Smooth muscle cell (in vitro differentiated cells): ENCODE measurements at regions not wholly inside any gene's neighbourhood (a gene's known extent, or its start where the extent isn't known, plus 50 kb on each side); places are given as distances from the start of the nearest gene placed in this dataset.

Experiments used
- DNase-seq: peaks from one replicate; lab custom pipeline; 2025; ENCODE audit not compliant: unreplicated experiment; lab: John Stamatoyannopoulos, UW
- H2AFZ ChIP-seq: fragments of 200-600 bp; sonication (generic); 2 replicates; pipeline ENCODE4 v1.6.0; 2016; ENCODE audit warnings: antibody characterized with exemption, low read depth, mild to moderate bottlenecking
- H3F3A ChIP-seq: fragments of 200-600 bp; sonication (generic); 2 replicates; pipeline ENCODE4 v1.6.0; 2017; ENCODE audit warnings: antibody characterized with exemption, low read depth
- H3K27ac ChIP-seq: fragments of 200-600 bp; sonication (generic); 2 replicates; pipeline ENCODE4 v1.5.1; 2016; ENCODE audit warnings: low read depth, mild to moderate bottlenecking
- H3K27me3 ChIP-seq: fragments of 200-600 bp; sonication (generic); 2 replicates; pipeline ENCODE4 v1.6.1; 2016; ENCODE audit warnings: low read depth, mild to moderate bottlenecking
- H3K36me3 ChIP-seq: fragments of 200-600 bp; sonication (generic); 2 replicates; pipeline ENCODE4 v1.5.1; 2016; ENCODE audit warnings: low read depth
- H3K4me1 ChIP-seq: fragments of 200-600 bp; sonication (generic); 2 replicates; pipeline ENCODE4 v1.5.1; 2016; ENCODE audit warnings: low read depth
- H3K4me2 ChIP-seq: fragments of 200-600 bp; sonication (generic); 2 replicates; pipeline ENCODE4 v1.6.0; 2016; ENCODE audit warnings: mild to moderate bottlenecking
- H3K4me3 ChIP-seq: fragments of 200-600 bp; sonication (generic); 2 replicates; pipeline ENCODE4 v1.5.1; 2016; ENCODE audit warnings: mild to moderate bottlenecking
- H3K79me2 ChIP-seq: fragments of 200-600 bp; sonication (generic); 2 replicates; pipeline ENCODE4 v1.6.0; 2016; ENCODE audit warnings: low read depth, mild to moderate bottlenecking
- H3K9ac ChIP-seq: fragments of 200-600 bp; sonication (generic); 2 replicates; pipeline ENCODE4 v1.6.0; 2016; ENCODE audit warnings: low read depth
- H3K9me3 ChIP-seq: fragments of 200-600 bp; sonication (generic); replicated peaks from 2 replicates; pipeline ENCODE4 v1.5.1; 2016; ENCODE audit warnings: low read depth
- H4K20me1 ChIP-seq: fragments of 200-600 bp; sonication (generic); 2 replicates; pipeline ENCODE4 v1.6.0; 2016; ENCODE audit warnings: low read depth
- WGBS: methylation state at CpG from one replicate; pipeline ENCODE4 v1.1.7; 2016; ENCODE audit warnings: low lambda C conversion rate; 5-methylcytosine and 5-hydroxymethylcytosine counted together
- TF ChIP-seq, protein P1 (sequence below): fragments of 200-600 bp; sonication (generic); IDR thresholded peaks from 2 replicates; pipeline ENCODE4 v1.5.1; 2017; ENCODE audit warnings: borderline replicate concordance, mild to moderate bottlenecking, antibody characterized with exemption; ENCODE audit not compliant: insufficient read depth, poor library complexity, severe bottlenecking

DNA sequence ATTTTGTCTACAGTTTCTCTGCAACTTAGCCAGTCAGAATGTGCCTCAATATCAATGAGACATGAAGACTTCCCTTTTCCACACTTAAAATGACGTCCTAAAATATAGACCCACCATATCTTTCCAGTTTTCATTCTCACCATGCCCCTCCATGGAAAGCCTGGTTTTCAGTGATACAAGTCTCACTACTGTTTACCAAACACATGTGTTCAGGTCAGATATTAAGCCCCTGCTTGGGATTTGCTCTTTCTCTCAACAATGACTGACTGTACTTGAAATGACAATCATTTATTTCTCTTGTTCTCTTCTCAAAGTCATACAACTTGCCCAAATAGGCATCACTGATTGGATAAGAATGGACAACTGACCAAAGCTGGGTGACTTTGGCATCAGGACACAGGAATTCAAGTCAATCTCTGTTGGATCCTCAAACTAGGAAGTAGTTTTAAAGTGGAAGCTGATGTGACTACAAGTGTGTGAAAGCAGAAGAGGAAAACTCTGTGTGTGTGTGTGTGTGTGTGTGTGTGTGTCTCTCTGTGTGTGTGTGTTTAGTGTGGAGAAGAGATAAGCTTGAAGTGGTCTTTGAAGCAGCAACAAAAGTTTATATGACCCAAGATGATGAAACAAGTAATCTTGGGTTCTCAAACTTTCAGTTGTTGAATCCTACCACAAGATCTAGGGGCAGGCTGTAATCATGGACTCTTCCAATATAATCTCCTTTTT, 217.4 kb upstream of the FGF13 start:
- no peaks in the 10 kb centered on the region for H3K79me2 ChIP-seq
- no peak overlapping the region for H3K27ac ChIP-seq
- H4K20me1 ChIP-seq, result no peaks in the 10 kb centered on the region
- no peak overlapping the region for H3K4me3 ChIP-seq
- no peak for DNase-seq
- WGBS, result 61% methylated on average over 1 of the region's 1 CpG
- TF ChIP-seq, protein P1, sequence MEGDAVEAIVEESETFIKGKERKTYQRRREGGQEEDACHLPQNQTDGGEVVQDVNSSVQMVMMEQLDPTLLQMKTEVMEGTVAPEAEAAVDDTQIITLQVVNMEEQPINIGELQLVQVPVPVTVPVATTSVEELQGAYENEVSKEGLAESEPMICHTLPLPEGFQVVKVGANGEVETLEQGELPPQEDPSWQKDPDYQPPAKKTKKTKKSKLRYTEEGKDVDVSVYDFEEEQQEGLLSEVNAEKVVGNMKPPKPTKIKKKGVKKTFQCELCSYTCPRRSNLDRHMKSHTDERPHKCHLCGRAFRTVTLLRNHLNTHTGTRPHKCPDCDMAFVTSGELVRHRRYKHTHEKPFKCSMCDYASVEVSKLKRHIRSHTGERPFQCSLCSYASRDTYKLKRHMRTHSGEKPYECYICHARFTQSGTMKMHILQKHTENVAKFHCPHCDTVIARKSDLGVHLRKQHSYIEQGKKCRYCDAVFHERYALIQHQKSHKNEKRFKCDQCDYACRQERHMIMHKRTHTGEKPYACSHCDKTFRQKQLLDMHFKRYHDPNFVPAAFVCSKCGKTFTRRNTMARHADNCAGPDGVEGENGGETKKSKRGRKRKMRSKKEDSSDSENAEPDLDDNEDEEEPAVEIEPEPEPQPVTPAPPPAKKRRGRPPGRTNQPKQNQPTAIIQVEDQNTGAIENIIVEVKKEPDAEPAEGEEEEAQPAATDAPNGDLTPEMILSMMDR, result no peak
- no peaks in the 10 kb centered on the region for H3F3A ChIP-seq
- H3K9ac ChIP-seq, result no peak overlapping the region
- no peaks in the 10 kb centered on the region for H3K27me3 ChIP-seq
- no peak overlapping the region for H3K4me2 ChIP-seq
- no peaks in the 10 kb centered on the region for H3K36me3 ChIP-seq
- no peak overlapping the region for H2AFZ ChIP-seq
- H3K4me1 ChIP-seq, result no peaks in the 10 kb centered on the region
- H3K9me3 ChIP-seq, result no peaks in the 10 kb centered on the region

DNA sequence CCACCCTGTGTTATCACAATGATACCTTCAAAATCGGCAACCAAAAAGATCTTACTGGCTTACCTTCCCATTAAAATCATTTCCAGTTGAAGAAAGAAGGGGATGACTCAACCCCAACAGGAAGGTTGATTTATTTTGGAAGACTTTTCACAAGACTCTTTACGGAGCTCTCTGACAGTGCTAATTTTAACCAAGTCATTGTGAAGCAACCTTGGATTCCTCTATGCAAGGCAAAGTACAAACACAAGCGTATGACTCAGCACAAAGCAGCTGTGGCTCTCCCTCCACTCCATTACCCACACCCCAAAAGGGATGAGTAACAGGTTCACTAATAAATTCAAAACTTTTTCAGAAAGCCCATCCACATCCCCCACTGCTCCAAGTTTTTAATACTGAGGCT, 213.8 kb upstream of the FGF13 start:
- TF ChIP-seq, protein P1, result no peak
- Histone ChIP-seq H3K9ac (no peak overlapping the region), H3K27ac (no peak overlapping the region), H3K4me1 (no peaks in the 10 kb centered on the region), H2AFZ (no peak overlapping the region), H4K20me1 (no peaks in the 10 kb centered on the region), H3K27me3 (no peaks in the 10 kb centered on the region), H3K36me3 (no peaks in the 10 kb centered on the region), H3K4me3 (no peak overlapping the region), H3K9me3 (no peaks in the 10 kb centered on the region), H3K79me2 (no peaks in the 10 kb centered on the region), H3K4me2 (no peak overlapping the region), H3F3A (no peaks in the 10 kb centered on the region)
- 46% methylated on average over 3 of the region's 3 CpGs for WGBS
- DNase-seq, result no peak

DNA sequence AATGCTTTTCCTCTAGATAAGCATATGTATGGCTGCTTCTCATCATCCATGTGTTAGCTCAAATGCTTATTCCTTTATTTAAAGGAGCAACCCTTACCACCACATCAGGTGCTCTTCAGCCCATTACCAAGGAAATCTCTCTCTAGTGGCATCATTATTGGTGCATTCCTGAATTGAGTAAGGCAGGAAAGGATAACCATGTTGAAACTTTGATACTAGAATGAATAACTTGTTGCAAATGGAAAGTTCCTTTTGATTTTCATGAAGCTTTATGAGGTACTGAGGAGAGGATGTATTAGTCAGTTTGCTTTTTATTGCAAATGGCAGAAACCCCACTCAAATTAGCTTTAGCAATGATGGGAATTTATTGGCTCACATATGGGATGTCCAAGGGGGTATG, 212.3 kb upstream of the FGF13 start:
- Histone ChIP-seq H3K36me3 (no peaks in the 10 kb centered on the region), H3K27ac (no peak overlapping the region), H3K27me3 (no peaks in the 10 kb centered on the region), H2AFZ (no peak overlapping the region), H3K4me2 (no peak overlapping the region), H3F3A (no peaks in the 10 kb centered on the region), H3K4me3 (no peak overlapping the region), H3K9ac (no peak overlapping the region), H4K20me1 (no peaks in the 10 kb centered on the region), H3K79me2 (no peaks in the 10 kb centered on the region), H3K4me1 (no peaks in the 10 kb centered on the region), H3K9me3 (no peaks in the 10 kb centered on the region)
- no peak for DNase-seq
- TF ChIP-seq, protein P1, result no peak

DNA sequence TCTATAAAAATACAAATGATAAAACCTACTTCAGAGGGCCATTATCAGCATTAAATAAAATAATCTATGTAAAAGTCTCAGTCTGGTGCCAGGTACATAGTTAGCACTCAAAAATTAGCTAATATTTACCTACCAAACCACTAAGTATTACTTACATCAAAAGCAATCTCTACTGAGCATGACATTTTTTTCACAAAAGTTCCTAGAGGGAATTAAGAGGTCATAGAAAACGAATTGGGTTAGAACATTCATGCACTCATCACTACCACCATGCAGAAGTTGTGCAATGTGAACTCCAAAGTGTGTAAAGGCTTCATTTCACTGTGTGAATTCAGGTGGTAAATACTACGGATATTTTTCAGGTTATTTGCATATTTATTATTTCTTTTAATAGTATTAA, 209.5 kb upstream of the FGF13 start:
- no peak for DNase-seq
- 19% methylated on average over 2 of the region's 2 CpGs for WGBS
- Histone ChIP-seq H3K4me2 (no peak overlapping the region), H2AFZ (no peak overlapping the region), H3K79me2 (no peaks in the 10 kb centered on the region), H3K9ac (no peak overlapping the region), H3F3A (no peaks in the 10 kb centered on the region), H3K4me1 (no peaks in the 10 kb centered on the region), H3K36me3 (no peaks in the 10 kb centered on the region), H3K9me3 (no peaks in the 10 kb centered on the region), H3K27ac (no peak overlapping the region), H4K20me1 (no peaks in the 10 kb centered on the region), H3K4me3 (no peak overlapping the region), H3K27me3 (no peaks in the 10 kb centered on the region)
- TF ChIP-seq, protein P1, result no peak
